ENCODE measurements at regions not wholly inside any gene's neighbourhood (a gene's known extent, or its start where the extent isn't known, plus 50 kb on each side); places are given as distances from the start of the nearest gene placed in this dataset.

DNA sequence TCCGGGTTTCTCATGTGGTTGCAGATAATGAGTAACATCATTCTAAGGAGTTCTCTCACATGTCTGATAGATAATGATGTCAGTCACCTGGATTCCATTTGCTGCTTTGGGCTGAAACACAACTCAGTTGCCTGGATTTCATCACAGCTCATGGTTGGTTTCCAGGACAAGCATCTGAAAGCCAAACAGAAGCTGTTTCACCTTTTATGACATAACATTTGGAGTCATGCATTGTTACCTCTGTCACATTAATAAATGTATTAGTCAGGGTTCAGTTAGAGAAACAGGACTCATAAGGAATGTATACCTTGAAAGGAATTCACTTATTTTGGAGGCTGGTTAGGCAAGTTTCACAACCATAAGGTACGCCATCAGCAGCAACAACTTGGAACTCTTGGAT is 251.9 kb upstream of the ATXN7L3B start:
- Histone ChIP-seq H4K91ac (ENCODE audit: insufficient read length, low read depth, low read length) (no peak overlapping the region), H4K20me1 (ENCODE audit: control insufficient read depth, insufficient read depth, insufficient read length) (no peaks in the 10 kb centered on the region), H4K8ac (replicated peaks; ENCODE audit: insufficient read length, low read depth, low read length) (no peak overlapping the region), H2AK5ac (ENCODE audit: insufficient read length, low read length) (no peak overlapping the region), H2BK20ac (ENCODE audit: low read depth, low read length, poor library complexity, severe bottlenecking) (no peak overlapping the region), H2BK15ac (ENCODE audit: low read depth, low read length) (no peak overlapping the region), H2BK12ac (ENCODE audit: insufficient read length, low read depth, low read length) (no peak overlapping the region), H3K4me2 (ENCODE audit: insufficient read depth, insufficient read length, low read length) (no peak overlapping the region), H3K23me2 (ENCODE audit: insufficient read length, low read depth, low read length, poor library complexity, severe bottlenecking) (no peaks in the 10 kb centered on the region), H2AFZ (ENCODE audit: low read length) (no peak overlapping the region), H3K18ac (ENCODE audit: insufficient read length, low read depth, low read length) (no peak overlapping the region), H3K79me1 (ENCODE audit: insufficient read depth, low read depth, low read length, poor library complexity, severe bottlenecking) (no peaks in the 10 kb centered on the region), H3K23ac (ENCODE audit: insufficient read length, low read depth, low read length) (no peak overlapping the region), H3K4ac (ENCODE audit: low read depth, low read length) (no peak overlapping the region), H4K5ac (ENCODE audit: insufficient read length, low read depth, low read length) (no peak overlapping the region), H3K9ac (ENCODE audit: extremely low read depth, insufficient read length, low read length) (no peak overlapping the region), H3K9me3 (ENCODE audit: control insufficient read depth, low read depth, low read length) (no peaks in the 10 kb centered on the region), H2BK120ac (ENCODE audit: low read depth, low read length, poor library complexity, severe bottlenecking) (no peak overlapping the region), H3K14ac (ENCODE audit: insufficient read depth, low read length) (no peak overlapping the region), H3K56ac (ENCODE audit: insufficient read length, low read depth, low read length) (no peak overlapping the region), H3K27ac (ENCODE audit: insufficient read length, low read depth, low read length) (no peak overlapping the region), H3T11ph (ENCODE audit: low read length) (no peak overlapping the region), H3K27me3 (ENCODE audit: insufficient read depth, low read length) (no peaks in the 10 kb centered on the region), H3K79me2 (ENCODE audit: insufficient read depth, low read length) (no peaks in the 10 kb centered on the region), H2BK5ac (ENCODE audit: insufficient read length, low read length) (no peak overlapping the region), H3K4me1 (ENCODE audit: insufficient read depth, low read length) (no peaks in the 10 kb centered on the region)
- no CpG with 5 or more reads among the region's 2 CpGs for WGBS (ENCODE audit: extremely low coverage, insufficient read length, low lambda C conversion rate)
- H3K27me3 Mint-ChIP-seq (ENCODE audit: low read depth): no peaks in the 10 kb centered on the region
- H3K36me3 Mint-ChIP-seq (ENCODE audit: insufficient read depth in 1 of 3, low read depth in 3 of 3): no peaks in the 10 kb centered on the region
- H3K4me3 Mint-ChIP-seq: no peak overlapping the region
- TF ChIP-seq, protein P1, sequence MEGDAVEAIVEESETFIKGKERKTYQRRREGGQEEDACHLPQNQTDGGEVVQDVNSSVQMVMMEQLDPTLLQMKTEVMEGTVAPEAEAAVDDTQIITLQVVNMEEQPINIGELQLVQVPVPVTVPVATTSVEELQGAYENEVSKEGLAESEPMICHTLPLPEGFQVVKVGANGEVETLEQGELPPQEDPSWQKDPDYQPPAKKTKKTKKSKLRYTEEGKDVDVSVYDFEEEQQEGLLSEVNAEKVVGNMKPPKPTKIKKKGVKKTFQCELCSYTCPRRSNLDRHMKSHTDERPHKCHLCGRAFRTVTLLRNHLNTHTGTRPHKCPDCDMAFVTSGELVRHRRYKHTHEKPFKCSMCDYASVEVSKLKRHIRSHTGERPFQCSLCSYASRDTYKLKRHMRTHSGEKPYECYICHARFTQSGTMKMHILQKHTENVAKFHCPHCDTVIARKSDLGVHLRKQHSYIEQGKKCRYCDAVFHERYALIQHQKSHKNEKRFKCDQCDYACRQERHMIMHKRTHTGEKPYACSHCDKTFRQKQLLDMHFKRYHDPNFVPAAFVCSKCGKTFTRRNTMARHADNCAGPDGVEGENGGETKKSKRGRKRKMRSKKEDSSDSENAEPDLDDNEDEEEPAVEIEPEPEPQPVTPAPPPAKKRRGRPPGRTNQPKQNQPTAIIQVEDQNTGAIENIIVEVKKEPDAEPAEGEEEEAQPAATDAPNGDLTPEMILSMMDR (conservative IDR thresholded peaks at IDR 0.05): no peak
- DNase-seq: no peak
- H3K4me1 Mint-ChIP-seq: peaks cover 3% of the 10 kb centered on the region in 2 experiments; a peak in 3 of 4 replicates
- no peak overlapping the region for H3K27ac Mint-ChIP-seq
- H3K9me3 Mint-ChIP-seq: no peaks in the 10 kb centered on the region

Measured in H9 (cell line).